ENCODE measurements at regions not wholly inside any gene's neighbourhood (a gene's known extent, or its start where the extent isn't known, plus 50 kb on each side); places are given as distances from the start of the nearest gene placed in this dataset.

GRCh38 chr2:2827761-2828221, 496.7 kb upstream of the MYT1L start:
- DNase-seq (ENCODE audit: low spot score): no peak
- no peak for TF ChIP-seq CTCF (IDR thresholded peaks at IDR 0.05; ENCODE audit: extremely low read depth, missing control alignments)

- no peak for DNase-seq (ENCODE audit: low spot score)
- no peak for TF ChIP-seq CTCF (IDR thresholded peaks at IDR 0.05; ENCODE audit: extremely low read depth, missing control alignments)
Measured at GRCh38 chr2:2827046-2827636, 496.1 kb upstream of the MYT1L start.

DNA sequence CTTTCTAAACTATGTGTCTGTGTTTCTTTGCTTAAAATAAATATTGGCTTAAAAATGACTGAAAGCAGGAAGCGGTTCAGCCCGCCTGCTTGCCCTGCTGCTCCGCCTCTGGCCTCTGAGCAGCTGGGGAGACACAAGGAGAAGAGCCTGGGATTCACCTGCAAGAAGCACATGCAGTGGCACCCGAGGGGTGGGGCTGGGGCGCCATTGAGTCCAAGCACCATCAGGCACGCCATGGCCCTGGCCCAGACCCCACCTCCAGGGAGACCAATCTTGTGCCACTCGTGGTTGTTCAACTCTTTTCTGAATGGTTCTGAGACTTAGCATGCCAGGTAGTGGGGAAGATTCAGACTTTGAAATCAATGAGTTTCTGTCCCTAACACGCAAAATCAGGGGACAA, 495.5 kb upstream of the MYT1L start:
- no peak for TF ChIP-seq CTCF (IDR thresholded peaks at IDR 0.05; ENCODE audit: extremely low read depth, missing control alignments)
- no peak for DNase-seq (ENCODE audit: low spot score)

DNA sequence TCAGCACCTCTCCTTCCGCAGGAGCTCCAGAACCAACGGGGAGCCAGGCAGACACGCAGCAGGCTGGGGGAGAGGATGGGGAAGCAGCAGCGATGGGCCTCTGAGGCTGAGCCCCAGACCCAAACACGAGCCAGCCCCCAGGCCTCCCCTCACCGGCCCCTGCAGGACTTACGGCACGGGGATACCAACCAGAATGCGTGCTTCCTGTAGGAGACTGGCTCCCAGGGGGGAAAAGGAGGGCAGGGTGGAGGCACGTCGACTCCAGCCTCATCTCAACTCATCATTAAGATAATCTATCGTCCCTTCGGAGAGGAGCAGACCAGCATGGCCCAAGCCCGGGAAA, 495.1 kb upstream of the MYT1L start:
- no peak for DNase-seq (ENCODE audit: low spot score)
- no peak for TF ChIP-seq CTCF (IDR thresholded peaks at IDR 0.05; ENCODE audit: extremely low read depth, missing control alignments)

GRCh38 chr2:2825516-2826208, 494.6 kb upstream of the MYT1L start:
- no peak for DNase-seq (ENCODE audit: low spot score)
- TF ChIP-seq CTCF (IDR thresholded peaks at IDR 0.05; ENCODE audit: extremely low read depth, missing control alignments): no peak

DNA sequence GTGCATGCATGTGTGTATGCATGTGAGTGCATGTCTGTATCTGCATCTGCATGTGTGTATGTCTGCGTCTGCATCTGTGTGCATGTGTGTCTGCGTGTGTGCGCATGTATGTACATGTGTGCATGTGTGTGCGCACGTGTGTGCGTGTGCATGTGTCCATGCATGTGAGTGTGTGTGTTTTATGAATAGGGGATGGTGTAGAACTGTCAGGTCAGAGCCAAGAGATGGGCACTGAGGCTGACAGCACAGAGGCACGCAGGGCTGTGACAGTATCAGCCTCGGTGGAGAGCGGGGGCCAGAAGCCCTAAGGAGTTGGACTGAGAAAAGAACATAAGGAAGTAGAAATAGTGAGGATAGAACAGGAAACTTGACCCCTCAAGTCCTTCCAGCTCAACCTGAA, 494.0 kb upstream of the MYT1L start:
- TF ChIP-seq CTCF (IDR thresholded peaks at IDR 0.05; ENCODE audit: extremely low read depth, missing control alignments): no peak
- DNase-seq (ENCODE audit: low spot score): no peak

DNA sequence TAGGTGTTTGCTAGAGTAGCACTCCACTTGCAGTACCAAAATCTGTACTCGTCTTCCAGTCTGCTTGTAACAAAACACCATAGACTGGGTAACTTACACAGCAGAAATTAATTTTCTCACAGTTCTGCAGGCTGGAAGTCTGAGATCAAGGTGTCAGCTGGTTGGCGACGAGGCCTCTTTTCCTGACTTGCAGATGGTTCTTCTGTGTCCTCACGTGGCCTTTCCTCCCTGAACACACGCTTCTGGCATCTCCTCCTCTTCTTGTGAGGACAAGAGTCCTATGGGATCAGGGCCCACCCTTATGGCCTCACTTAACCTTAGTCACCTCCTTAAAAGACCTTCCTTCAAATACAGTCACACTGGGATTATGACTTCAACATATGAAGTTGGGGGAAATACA, 493.5 kb upstream of the MYT1L start:
- no peak for DNase-seq (ENCODE audit: low spot score)
- TF ChIP-seq CTCF (IDR thresholded peaks at IDR 0.05; ENCODE audit: extremely low read depth, missing control alignments): no peak
